ENCODE measurements at regions not wholly inside any gene's neighbourhood (a gene's known extent, or its start where the extent isn't known, plus 50 kb on each side); places are given as distances from the start of the nearest gene placed in this dataset.

- TF ChIP-seq ZFX (CRISPR knock-in tag; IDR thresholded peaks at IDR 0.05) = peak; percentile 88
- TF ChIP-seq RBFOX2 (IDR thresholded peaks at IDR 0.05; ENCODE audit: low read depth, low read length) = no peak
- no peak for TF ChIP-seq ZNF282 (CRISPR knock-in tag; IDR thresholded peaks at IDR 0.05)
- TF ChIP-seq ILF3 (IDR thresholded peaks at IDR 0.05; ENCODE audit: borderline replicate concordance) = no peak
- TF ChIP-seq REST (IDR thresholded peaks at IDR 0.05; ENCODE audit: borderline replicate concordance) = peak; percentile 7; the same call in 1 of the 2 replicates
- TF ChIP-seq REST (CRISPR knock-in tag; IDR thresholded peaks at IDR 0.05; ENCODE audit: low read depth) = peak; percentile 52; the same call in 1 of the 2 replicates
- no peak for TF ChIP-seq ZNF280A (IDR thresholded peaks at IDR 0.05; ENCODE audit: low read depth, partially characterized antibody)
- TF ChIP-seq TRIM28 (IDR thresholded peaks at IDR 0.05) = no peak; the same call in none of the 2 replicates
- no peak for TF ChIP-seq XRCC5 (IDR thresholded peaks at IDR 0.05; ENCODE audit: low read depth, low read length)
- no peak for TF ChIP-seq ZBTB1 (CRISPR knock-in tag; IDR thresholded peaks at IDR 0.05; ENCODE audit: borderline replicate concordance, low read depth)
- TF ChIP-seq KLF13 (tag; IDR thresholded peaks at IDR 0.05; ENCODE audit: borderline replicate concordance, low read depth) = peak; percentile 62; the same call in 1 of the 2 replicates
- peak; percentile 56; the same call in 1 of the 2 replicates for TF ChIP-seq ZBTB2 (IDR thresholded peaks at IDR 0.05)
- TF ChIP-seq ELK3 (CRISPR knock-in tag; IDR thresholded peaks at IDR 0.05) = no peak
- peak; percentile 8 to 38; a peak in 2 of 4 replicates for TF ChIP-seq RAD21 (CRISPR knock-in tag; conservative IDR thresholded peaks at IDR 0.05 in 1 of 2, IDR thresholded peaks at IDR 0.05 in 1 of 2)
- TF ChIP-seq KDM1A (IDR thresholded peaks at IDR 0.05) = peak; percentile 86 to 92
Observed at GRCh38 chr1:45266151-45266801, 59.9 kb upstream of the ZSWIM5 start (continued).

Measured in K562 (cell line).